Stimulated activated CD8-positive, alpha-beta memory T cell treated with anti-CD3 and anti-CD28 coated beads, Interleukin-4, amount 100 ng/mL, for 48 hours (primary cell): ENCODE measurements at regions not wholly inside any gene's neighbourhood (a gene's known extent, or its start where the extent isn't known, plus 50 kb on each side); places are given as distances from the start of the nearest gene placed in this dataset.

ENCODE experiments used
- DNase-seq: peaks from one replicate; pipeline ENCODE4 v3.0.0-alpha.2; 2020

- no peak for DNase-seq
Measured at GRCh38 chr5:174338185-174339010, 292.9 kb downstream of the NSG2 start.

- no peak for DNase-seq
Measured at GRCh38 chr5:174339130-174339529, 293.6 kb downstream of the NSG2 start.

GRCh38 chr5:174340226-174340625 lies 294.7 kb downstream of the NSG2 start:
- no peak for DNase-seq

GRCh38 chr5:174342696-174343095 lies 297.2 kb downstream of the NSG2 start:
- no peak for DNase-seq

GRCh38 chr5:174343826-174344225 lies 298.3 kb downstream of the NSG2 start:
- no peak for DNase-seq

GRCh38 chr5:174344335-174344734 lies 298.8 kb downstream of the NSG2 start:
- DNase-seq = no peak

GRCh38 chr5:174347183-174347582 lies 301.7 kb downstream of the NSG2 start:
- DNase-seq = no peak

- no peak for DNase-seq
Measured at GRCh38 chr5:174348311-174348981, 302.9 kb downstream of the NSG2 start.

- DNase-seq = no peak
Measured at GRCh38 chr5:174352681-174353080, 307.2 kb downstream of the NSG2 start.

GRCh38 chr5:174354571-174354970 lies 309.1 kb downstream of the NSG2 start:
- DNase-seq = no peak

GRCh38 chr5:174355208-174355612 lies 309.7 kb downstream of the NSG2 start:
- no peak for DNase-seq

- no peak for DNase-seq
Measured at GRCh38 chr5:174355995-174356394, 310.5 kb downstream of the NSG2 start.

GRCh38 chr5:174356536-174356935 lies 311.0 kb downstream of the NSG2 start:
- no peak for DNase-seq

- DNase-seq = no peak
Measured at GRCh38 chr5:174358276-174358675, 312.8 kb downstream of the NSG2 start.

- DNase-seq = no peak
Measured at GRCh38 chr5:174359071-174359470, 313.6 kb downstream of the NSG2 start.

GRCh38 chr5:174362514-174362913 lies 317.0 kb downstream of the NSG2 start:
- DNase-seq = no peak

- no peak for DNase-seq
Measured at GRCh38 chr5:174363934-174364333, 318.4 kb downstream of the NSG2 start.

GRCh38 chr5:174364676-174365075 lies 319.2 kb downstream of the NSG2 start:
- no peak for DNase-seq

GRCh38 chr5:174371600-174372094 lies 326.1 kb downstream of the NSG2 start:
- DNase-seq = no peak

GRCh38 chr5:174374206-174374605 lies 328.7 kb downstream of the NSG2 start:
- no peak for DNase-seq

GRCh38 chr5:174376056-174376455 lies 330.6 kb downstream of the NSG2 start:
- no peak for DNase-seq

GRCh38 chr5:174376726-174377373 lies 331.3 kb downstream of the NSG2 start:
- no peak for DNase-seq

GRCh38 chr5:174378121-174378874 lies 332.8 kb downstream of the NSG2 start:
- no peak for DNase-seq
